Mammary epithelial cell (primary cell): ENCODE measurements at regions not wholly inside any gene's neighbourhood (a gene's known extent, or its start where the extent isn't known, plus 50 kb on each side); places are given as distances from the start of the nearest gene placed in this dataset.

Source experiments
- EZH2 ChIP-seq: IDR thresholded peaks from 2 replicates; pipeline ENCODE4 v1.6.1; 2012; ENCODE audit warnings: low read length, inconsistent platforms, borderline replicate concordance
- TF ChIP-seq, protein P1 (sequence below), 2 donors: IDR thresholded peaks in 1 of 2; conservative IDR thresholded peaks in 1 of 2; 2 replicates each; pipeline ENCODE4 v1.5.1; 2011 to 2012; ENCODE audit warnings: inconsistent platforms in 2 of 2, low read length in 2 of 2, mild to moderate bottlenecking in 2 of 2, control low read depth in 1 of 2, low read depth in 1 of 2; ENCODE audit not compliant: insufficient read depth in 1 of 2; ENCODE audit errors: extremely low read depth in 1 of 2

DNA sequence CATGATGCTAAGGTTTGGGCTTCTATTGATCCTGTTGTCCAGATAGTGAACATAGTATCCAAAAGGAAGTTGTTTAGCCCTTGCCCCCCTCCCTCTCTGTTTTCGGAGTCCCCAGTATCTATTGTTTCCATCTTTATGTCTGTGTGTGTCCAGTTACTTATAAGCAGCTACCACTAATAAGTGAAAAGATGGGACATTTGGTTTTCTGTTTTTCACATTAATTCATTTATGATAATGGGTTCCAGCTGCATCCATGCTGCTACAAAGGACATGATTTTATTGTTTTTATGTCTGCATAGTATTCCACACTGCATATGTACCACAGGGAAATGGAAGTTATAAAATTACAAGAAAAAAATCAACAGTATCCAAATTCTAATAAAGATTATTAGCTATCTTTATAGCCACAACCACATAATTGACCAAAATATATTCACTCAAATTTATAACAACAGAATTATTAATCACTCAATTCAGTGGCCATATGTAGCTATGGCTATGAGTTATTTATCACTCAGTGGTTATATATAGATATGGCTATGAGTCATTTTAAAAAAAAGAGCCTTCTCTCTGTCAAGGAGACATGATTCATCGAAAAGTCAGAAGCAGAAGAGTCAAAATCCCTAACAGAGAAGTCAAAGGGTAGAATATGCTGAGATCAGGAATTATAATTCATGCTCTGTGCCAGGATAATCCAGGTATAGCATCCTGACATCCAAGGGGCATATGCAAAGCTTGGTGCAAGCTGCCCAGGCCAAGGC is 367.5 kb downstream of the DEPDC1B start:
- TF ChIP-seq, protein P1, sequence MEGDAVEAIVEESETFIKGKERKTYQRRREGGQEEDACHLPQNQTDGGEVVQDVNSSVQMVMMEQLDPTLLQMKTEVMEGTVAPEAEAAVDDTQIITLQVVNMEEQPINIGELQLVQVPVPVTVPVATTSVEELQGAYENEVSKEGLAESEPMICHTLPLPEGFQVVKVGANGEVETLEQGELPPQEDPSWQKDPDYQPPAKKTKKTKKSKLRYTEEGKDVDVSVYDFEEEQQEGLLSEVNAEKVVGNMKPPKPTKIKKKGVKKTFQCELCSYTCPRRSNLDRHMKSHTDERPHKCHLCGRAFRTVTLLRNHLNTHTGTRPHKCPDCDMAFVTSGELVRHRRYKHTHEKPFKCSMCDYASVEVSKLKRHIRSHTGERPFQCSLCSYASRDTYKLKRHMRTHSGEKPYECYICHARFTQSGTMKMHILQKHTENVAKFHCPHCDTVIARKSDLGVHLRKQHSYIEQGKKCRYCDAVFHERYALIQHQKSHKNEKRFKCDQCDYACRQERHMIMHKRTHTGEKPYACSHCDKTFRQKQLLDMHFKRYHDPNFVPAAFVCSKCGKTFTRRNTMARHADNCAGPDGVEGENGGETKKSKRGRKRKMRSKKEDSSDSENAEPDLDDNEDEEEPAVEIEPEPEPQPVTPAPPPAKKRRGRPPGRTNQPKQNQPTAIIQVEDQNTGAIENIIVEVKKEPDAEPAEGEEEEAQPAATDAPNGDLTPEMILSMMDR (conservative IDR thresholded peaks at IDR 0.05 in 1 of 2, IDR thresholded peaks at IDR 0.05 in 1 of 2; ENCODE audit: extremely low read depth in 1 of 2, insufficient read depth in 1 of 2, low read depth in 1 of 2, low read length in 2 of 2), result no peak
- TF ChIP-seq EZH2, result no peak
